ENCODE measurements at regions not wholly inside any gene's neighbourhood (a gene's known extent, or its start where the extent isn't known, plus 50 kb on each side); places are given as distances from the start of the nearest gene placed in this dataset.
"Not testable (repeated sequence)": the region's sequence is repeated elsewhere in the genome, so short reads cannot be mapped to it uniquely, and the experiment has no call there.

GRCh38 chr16:73405851-73406250, 357.9 kb upstream of the ZFHX3 start:
- no peak for TF ChIP-seq CTCF (IDR thresholded peaks at IDR 0.05; ENCODE audit: insufficient read depth, missing control alignments)
- DNase-seq (ENCODE audit: insufficient read length, low spot score) (no peak), FAIRE-seq (no peak)

- FAIRE-seq: no peak
- no peak for DNase-seq (ENCODE audit: insufficient read length, low spot score)
- TF ChIP-seq CTCF (IDR thresholded peaks at IDR 0.05; ENCODE audit: insufficient read depth, missing control alignments): no peak
Measured at GRCh38 chr16:73404001-73404400, 356.1 kb upstream of the ZFHX3 start.

DNA sequence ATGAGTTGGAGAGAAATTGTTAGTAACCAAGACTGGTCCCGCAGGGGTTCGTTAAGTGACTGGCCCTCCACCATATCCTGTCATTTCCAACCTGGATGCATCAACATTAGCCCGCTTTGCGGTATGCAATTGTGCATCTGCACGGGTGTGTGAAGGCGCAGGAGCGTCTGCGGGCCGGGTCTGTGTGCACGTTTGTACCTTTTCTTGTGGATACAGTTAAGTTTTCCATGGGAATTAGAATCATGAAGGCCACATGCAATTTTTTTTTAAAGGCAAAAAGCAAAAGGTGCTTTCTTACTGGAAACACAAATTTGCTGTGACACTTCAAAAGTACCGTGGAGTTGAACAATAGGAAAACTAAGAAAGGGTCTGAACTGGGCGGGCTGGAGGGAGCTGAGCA, 355.4 kb upstream of the ZFHX3 start:
- no peak for FAIRE-seq
- no peak for DNase-seq (ENCODE audit: insufficient read length, low spot score)
- no peak for TF ChIP-seq CTCF (IDR thresholded peaks at IDR 0.05; ENCODE audit: insufficient read depth, missing control alignments)

DNA sequence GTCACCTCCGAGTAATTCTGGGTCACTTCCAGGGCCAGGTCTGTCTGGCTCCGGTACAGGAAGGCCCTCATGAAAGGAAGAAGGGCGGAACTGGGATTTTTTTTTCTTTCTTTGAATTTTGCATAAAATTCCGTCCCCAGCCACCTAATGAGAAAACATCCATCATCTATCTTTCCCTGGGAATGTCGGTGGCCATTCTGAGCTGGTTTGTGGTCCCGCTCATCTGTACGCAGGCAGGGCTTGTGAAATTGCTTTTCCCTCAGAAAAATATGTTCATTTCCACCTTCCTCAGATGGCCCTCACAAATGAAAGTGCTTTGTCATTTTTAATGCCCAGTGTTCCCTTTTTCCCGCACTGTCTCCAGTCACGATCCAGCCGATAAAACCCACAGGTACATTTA, 353.0 kb upstream of the ZFHX3 start:
- no peak for FAIRE-seq
- no peak for DNase-seq (ENCODE audit: insufficient read length, low spot score)
- no peak for TF ChIP-seq CTCF (IDR thresholded peaks at IDR 0.05; ENCODE audit: insufficient read depth, missing control alignments)

GRCh38 chr16:73399997-73400396, 352.1 kb upstream of the ZFHX3 start:
- no peak for DNase-seq (ENCODE audit: insufficient read length, low spot score)
- FAIRE-seq: no peak
- no peak for TF ChIP-seq CTCF (IDR thresholded peaks at IDR 0.05; ENCODE audit: insufficient read depth, missing control alignments)

- DNase-seq (ENCODE audit: insufficient read length, low spot score) (no peak), FAIRE-seq (no peak)
- no peak for TF ChIP-seq CTCF (IDR thresholded peaks at IDR 0.05; ENCODE audit: insufficient read depth, missing control alignments)
Measured at GRCh38 chr16:73399486-73399885, 351.6 kb upstream of the ZFHX3 start.

GRCh38 chr16:73398604-73399003, 350.7 kb upstream of the ZFHX3 start:
- not testable (repeated sequence) for DNase-seq (ENCODE audit: insufficient read length, low spot score); FAIRE-seq

DNA sequence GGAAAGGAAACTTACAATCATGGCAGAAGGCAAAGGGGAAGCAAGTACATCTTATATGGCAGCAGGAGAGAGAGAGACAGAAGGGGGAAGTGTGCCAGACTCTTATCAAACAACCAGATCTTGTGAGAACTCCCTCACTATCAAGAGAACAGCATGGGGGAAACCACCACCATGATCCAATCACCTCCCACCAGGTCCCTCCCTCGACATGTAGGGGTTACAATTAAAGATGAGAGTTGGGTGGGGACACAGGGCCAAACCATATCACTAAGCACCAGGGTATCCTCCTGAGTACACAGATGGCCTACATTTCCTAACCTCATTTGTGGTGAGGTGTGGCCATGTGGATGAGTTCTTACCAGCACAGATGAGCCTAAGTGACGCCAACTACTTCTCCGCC, 348.6 kb upstream of the ZFHX3 start:
- TF ChIP-seq CTCF (IDR thresholded peaks at IDR 0.05; ENCODE audit: insufficient read depth, missing control alignments): no peak
- DNase-seq (ENCODE audit: insufficient read length, low spot score) (no peak), FAIRE-seq (no peak)
